GM19328 (cell line): ENCODE measurements at regions not wholly inside any gene's neighbourhood (a gene's known extent, or its start where the extent isn't known, plus 50 kb on each side); places are given as distances from the start of the nearest gene placed in this dataset.
"Not testable (repeated sequence)": the region's sequence is repeated elsewhere in the genome, so short reads cannot be mapped to it uniquely, and the experiment has no call there.

Experiments
- ATAC-seq: cut with Tn5 transposase; IDR thresholded peaks from one replicate; pipeline ENCODE4 v1.9.1; 2021; ENCODE audit warnings: mild to moderate bottlenecking, moderate library complexity; ENCODE audit not compliant: unreplicated experiment

- no peak for ATAC-seq
Observed at GRCh38 chr6:56904068-56904467, 50.8 kb upstream of the BEND6 start.

DNA sequence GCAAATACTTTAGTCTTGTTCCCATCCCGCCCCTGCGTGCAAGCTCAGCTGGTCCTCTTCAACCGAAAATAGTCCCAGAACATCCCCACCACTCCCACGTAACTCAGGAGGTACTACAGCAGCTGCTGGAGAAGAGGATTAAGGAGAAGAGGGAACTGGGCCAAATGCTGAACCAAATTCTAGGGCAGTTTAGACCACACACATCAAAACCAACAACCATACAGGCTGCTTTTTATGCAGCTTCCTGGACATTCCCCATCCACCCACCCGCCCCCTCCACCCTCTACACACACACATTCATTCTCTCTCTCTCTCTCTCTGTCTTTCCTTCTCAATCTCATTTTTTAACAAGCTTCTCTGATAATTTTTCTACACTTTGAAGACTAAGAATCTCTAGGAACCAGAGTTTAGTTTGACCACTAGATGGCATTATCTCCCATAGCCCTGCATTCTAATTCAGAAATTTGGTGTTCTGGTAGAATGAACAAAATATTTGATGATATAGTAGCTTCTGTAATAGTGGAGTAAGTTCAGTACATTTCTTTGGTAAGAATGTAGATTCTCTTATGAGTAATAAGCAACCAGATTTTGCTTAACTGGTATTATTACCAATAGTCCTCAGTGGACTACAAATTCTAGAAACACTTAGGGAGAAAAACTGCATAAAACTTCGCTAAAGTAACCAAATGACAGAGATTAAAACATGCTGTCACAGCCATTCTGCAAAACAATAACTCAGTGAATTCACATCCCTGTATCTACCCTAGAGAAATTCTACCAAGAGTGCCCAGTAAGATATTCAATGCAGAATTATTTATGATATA lies 52.1 kb upstream of the BEND6 start:
- ATAC-seq, result no peak

DNA sequence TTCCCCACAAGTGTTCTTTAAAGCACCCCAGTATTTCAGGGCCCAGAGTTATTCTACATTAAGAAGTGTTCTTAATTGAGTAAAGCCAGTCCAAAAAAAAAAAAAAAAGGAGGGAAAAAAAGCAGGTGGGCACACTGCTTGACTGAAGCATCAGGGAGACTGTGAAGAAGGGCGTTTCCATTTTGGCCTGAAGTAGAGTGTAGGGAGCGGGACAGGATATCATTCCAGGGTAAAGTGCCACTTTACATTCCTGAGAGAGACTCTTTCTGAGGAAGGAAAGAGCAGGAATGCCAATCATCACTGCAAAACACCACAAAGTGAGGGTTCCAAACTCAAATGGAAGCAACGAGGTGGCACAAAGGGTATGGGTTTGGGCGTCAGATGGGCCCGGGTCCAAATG lies 54.1 kb upstream of the BEND6 start:
- no peak for ATAC-seq

DNA sequence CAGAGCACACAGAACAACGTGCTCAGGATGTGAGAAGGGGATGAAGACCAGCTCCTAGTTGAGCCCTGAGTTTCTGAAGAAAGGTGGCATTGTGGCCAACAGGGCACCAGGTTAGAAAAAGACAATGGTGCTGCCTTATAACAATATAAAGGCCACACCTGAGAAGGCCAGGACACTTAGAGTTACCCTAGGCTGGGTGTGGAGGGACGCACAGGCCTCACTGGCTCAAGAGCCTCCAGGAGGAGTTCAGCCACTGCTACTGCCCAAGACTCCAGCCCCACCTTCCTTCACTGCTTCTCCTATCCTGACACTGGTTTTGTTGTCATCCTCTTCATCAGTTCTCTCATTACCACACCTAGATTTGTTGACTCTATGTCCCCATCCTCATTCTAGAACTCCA lies 55.2 kb upstream of the BEND6 start:
- ATAC-seq, result no peak

GRCh38 chr6:56899311-56899710 lies 55.6 kb upstream of the BEND6 start:
- no peak for ATAC-seq

DNA sequence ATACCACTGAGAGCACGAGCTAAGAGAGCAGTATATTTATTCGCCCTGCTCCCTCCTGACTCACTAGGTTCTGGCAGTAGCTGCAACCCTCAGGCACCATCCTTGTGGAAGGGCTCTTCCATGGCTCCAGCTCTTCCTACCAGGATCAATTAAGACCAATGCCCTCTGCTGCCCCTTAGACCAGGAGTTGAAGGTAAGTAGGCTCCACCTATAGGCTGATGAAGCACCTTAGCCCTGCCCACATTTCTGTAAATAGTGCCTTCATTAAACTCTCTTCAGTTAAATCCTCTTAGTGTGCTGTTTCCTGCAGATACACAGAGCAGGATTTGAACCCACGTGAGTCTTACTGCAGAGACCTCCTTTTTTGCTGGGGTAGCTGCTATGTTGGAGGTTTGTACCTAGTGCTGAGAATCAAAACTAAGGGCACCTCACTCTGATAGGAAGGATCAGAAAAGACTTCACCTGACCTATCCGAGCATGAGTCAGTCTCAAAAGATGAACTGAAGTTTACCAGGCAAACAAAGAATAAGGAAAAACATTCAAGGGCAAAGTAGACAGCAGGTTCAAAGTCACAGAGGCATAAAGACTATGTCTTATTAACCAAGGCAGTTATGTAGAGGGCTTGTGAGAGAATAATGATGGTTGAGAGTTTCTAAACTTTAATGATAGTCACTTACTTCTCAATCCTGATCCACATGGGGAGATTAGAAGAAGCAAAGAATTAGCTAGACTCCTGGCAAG lies 56.9 kb upstream of the BEND6 start:
- no peak for ATAC-seq

GRCh38 chr6:56891754-56892153 lies 63.2 kb upstream of the BEND6 start:
- ATAC-seq, result no peak

- peak; percentile 98 for ATAC-seq
Observed at GRCh38 chr6:56890683-56891429, 64.1 kb upstream of the BEND6 start.

- ATAC-seq, result no peak
Observed at GRCh38 chr6:56890066-56890465, 64.8 kb upstream of the BEND6 start.

DNA sequence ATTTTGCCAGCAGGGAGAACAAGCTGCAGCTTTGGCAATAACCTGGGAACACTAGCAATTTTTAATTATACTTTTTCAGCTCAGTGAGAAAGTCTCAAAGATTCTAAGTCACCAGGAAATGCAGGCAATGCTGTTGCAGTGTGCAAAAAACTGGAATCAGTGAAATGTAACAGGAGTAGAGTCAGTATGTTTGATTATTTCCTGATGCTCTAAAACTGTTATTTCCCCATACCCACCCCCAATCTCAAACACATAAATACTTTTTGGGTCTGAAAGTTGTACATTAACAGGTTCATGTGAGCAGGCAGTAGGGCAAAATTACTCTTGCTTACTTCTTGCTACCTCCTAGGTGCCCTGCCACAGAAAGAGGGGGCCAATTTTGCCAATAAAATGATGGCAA lies 65.4 kb upstream of the BEND6 start:
- ATAC-seq, result no peak

- no peak for ATAC-seq
Observed at GRCh38 chr6:56888687-56889086, 66.2 kb upstream of the BEND6 start.

GRCh38 chr6:56887086-56887485 lies 67.8 kb upstream of the BEND6 start:
- ATAC-seq, result no peak

- no peak for ATAC-seq
Observed at GRCh38 chr6:56877922-56878321, 77.0 kb upstream of the BEND6 start.

DNA sequence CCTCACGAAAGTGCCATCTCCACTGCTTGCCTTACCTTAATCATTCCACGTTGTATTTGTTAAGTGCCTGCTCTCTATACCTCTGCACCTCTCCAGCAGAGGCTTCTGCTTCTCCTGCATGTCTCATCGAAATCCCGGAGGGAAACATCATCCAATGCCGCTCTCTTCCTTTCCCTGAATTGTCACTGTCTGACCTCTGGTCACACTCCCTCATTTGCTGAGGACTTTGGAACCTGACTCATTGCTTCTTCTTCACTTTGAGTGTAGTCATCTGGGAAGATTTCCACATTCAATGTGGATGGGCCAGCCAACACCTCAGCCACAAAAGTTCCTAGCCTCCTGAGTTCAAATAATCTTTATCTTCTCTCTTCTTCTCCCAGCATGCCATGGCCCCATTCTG lies 78.9 kb upstream of the BEND6 start:
- no peak for ATAC-seq

- ATAC-seq, result no peak
Observed at GRCh38 chr6:56875523-56875922, 79.4 kb upstream of the BEND6 start.

GRCh38 chr6:56874328-56874727 lies 80.6 kb upstream of the BEND6 start:
- no peak for ATAC-seq

- not testable (repeated sequence) for ATAC-seq
Observed at GRCh38 chr6:56870053-56870452, 84.9 kb upstream of the BEND6 start.

DNA sequence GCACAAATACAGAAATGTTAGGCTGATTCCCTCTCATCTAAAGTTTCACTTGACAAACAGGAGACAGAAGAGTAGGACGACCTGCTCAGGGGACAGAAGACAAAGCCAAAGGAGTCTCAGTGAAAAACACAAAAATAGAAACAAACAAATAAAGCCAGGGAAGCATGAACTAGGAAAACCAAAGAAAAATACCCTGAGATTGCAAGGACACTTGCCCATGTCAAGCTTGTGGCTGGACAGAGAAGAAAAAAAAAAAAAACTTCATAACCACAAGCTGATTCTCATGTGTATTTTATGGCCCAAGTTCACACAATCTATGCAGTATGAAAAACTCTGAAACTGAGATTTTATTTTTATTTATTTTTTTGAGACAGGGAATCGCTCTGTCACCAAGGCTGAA lies 85.6 kb upstream of the BEND6 start:
- no peak for ATAC-seq

DNA sequence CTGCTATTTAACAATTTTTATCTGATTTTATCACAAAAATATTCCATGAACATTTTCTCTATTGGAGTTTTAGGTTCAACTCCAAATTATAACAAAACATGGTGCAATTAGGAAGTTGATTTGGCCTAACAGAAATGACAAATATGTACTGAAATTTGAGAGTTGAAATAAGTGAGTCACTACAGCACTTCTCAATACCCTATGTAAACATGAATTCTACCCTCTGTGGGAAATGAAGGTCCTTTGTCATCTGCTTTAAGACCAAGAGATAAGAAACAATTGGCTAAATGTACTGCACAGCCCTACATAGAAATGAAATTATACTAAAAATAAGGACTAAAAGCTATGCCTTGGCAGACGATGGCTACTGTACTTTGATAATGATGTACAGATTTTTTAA lies 86.2 kb upstream of the BEND6 start:
- ATAC-seq, result no peak

DNA sequence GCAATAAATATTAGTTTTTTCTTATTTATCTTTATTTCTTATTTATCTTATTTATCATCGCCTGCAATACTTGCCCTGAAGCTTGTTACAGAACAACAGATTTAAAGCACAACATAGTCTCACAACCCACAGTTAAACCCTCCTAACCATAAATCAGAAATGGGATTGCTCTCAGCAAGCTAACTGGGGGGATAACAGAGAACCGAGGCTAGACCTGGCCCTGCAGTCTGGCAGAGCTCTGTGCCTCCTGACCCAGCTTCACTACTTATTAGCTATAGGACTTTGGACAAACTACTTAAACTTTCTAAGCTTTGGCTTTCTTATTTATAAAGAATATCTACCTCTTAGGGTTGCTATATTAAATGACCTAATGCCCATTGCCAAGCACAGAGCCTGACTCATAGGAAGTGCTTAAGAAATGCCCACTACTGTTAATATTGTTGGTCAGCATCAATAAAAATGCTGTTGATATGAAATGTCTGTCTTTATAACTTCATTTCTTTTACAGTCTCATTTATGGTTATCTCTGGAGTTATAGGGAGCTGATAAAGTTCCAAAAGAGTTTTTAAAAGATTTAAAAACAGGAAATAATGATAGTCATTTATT lies 87.9 kb upstream of the BEND6 start:
- ATAC-seq, result no peak
